ENCODE measurements at regions not wholly inside any gene's neighbourhood (a gene's known extent, or its start where the extent isn't known, plus 50 kb on each side); places are given as distances from the start of the nearest gene placed in this dataset.

- TF ChIP-seq CTCF (IDR thresholded peaks at IDR 0.05) (no peak), POLR2A (IDR thresholded peaks at IDR 0.05) (no peak)
- no peak overlapping the region for H3K27ac ChIP-seq
- 86% methylated on average over 5 of the region's 5 CpGs for whole genome bisulfite sequencing
- no peak overlapping the region for H3K4me3 ChIP-seq
- H3K36me3 ChIP-seq: no peaks in the 10 kb centered on the region
- no peak for DNase-seq (ENCODE audit: low spot score in 2 of 2)
- H3K27me3 ChIP-seq: no peaks in the 10 kb centered on the region
- no peaks in the 10 kb centered on the region for H3K9me3 ChIP-seq
- H3K4me1 ChIP-seq: no peaks in the 10 kb centered on the region
These were observed 66.6 kb upstream of the ELOVL6 start for GRCh38 chr4:110265001-110265400.

DNA sequence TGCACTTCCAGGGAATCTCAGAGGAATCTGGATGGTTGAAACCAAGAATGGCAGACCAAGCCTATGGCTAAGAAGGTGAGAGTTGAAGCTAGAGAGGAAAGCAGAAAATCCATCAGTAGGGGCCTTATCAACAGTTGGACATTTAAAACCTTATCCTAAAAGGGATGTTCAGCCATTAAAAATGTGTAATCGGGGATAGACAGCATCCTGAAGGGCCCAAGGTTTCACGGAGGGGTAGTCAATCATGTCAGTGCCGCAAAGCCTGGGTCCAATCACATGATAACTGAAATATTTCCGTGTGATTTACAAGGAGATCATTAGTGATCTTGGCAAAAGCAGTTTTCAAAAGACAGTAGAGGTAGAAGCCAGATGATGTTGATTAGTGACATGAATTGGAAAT lies 61.9 kb upstream of the ELOVL6 start:
- WGBS: 65% methylated on average over 4 of the region's 4 CpGs
- H3K27me3 ChIP-seq: no peaks in the 10 kb centered on the region
- H3K4me3 ChIP-seq: no peak overlapping the region
- H3K27ac ChIP-seq: no peak overlapping the region
- no peaks in the 10 kb centered on the region for H3K9me3 ChIP-seq
- no peaks in the 10 kb centered on the region for H3K4me1 ChIP-seq
- H3K36me3 ChIP-seq: no peaks in the 10 kb centered on the region
- DNase-seq (ENCODE audit: low spot score in 2 of 2): no peak
- TF ChIP-seq POLR2AphosphoS5 (IDR thresholded peaks at IDR 0.05) (no peak), EP300 (IDR thresholded peaks at IDR 0.05) (no peak), POLR2A (IDR thresholded peaks at IDR 0.05) (no peak), CTCF (IDR thresholded peaks at IDR 0.05) (no peak)

DNA sequence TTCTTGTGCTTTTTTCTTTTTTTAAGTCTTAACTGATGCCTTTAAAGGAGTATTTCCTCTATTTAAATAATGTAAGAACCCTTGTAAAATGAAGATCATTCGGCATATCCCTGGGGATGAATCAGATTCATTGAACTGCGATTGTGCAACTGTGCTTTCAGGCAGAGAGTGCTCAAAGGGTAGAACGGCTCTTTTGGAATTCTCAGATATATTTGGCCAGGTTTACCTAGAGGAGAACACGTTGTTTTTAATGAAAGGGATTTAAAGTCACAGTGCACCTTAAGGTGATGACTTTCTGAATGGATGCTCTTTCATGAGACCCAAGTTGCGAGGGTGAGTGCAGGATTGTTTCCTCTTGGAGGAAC lies 51.6 kb upstream of the ELOVL6 start:
- Histone ChIP-seq H3K27ac (no peak overlapping the region), H3K4me3 (no peak overlapping the region), H3K4me1 (no peaks in the 10 kb centered on the region), H3K9me3 (no peaks in the 10 kb centered on the region), H3K27me3 (no peaks in the 10 kb centered on the region), H3K36me3 (no peaks in the 10 kb centered on the region)
- no peak for DNase-seq (ENCODE audit: low spot score in 2 of 2)
- no peak for TF ChIP-seq EP300 (IDR thresholded peaks at IDR 0.05)
- no peak for TF ChIP-seq CTCF (IDR thresholded peaks at IDR 0.05)
- no peak for TF ChIP-seq POLR2AphosphoS5 (IDR thresholded peaks at IDR 0.05)
- TF ChIP-seq POLR2A (IDR thresholded peaks at IDR 0.05): no peak
- WGBS: 47% methylated on average over 5 of the region's 5 CpGs

- H3K27ac ChIP-seq: no peak overlapping the region
- no peak for DNase-seq (ENCODE audit: low spot score in 2 of 2)
- H3K4me1 ChIP-seq: no peaks in the 10 kb centered on the region
- 72% methylated on average over 5 of the region's 5 CpGs for WGBS
- H3K27me3 ChIP-seq: no peaks in the 10 kb centered on the region
- H3K4me3 ChIP-seq: no peak overlapping the region
- H3K36me3 ChIP-seq: no peaks in the 10 kb centered on the region
- H3K9me3 ChIP-seq: no peaks in the 10 kb centered on the region
- TF ChIP-seq CTCF (IDR thresholded peaks at IDR 0.05) (no peak), POLR2AphosphoS5 (IDR thresholded peaks at IDR 0.05) (no peak), POLR2A (IDR thresholded peaks at IDR 0.05) (no peak), EP300 (IDR thresholded peaks at IDR 0.05) (no peak)
These were observed 50.4 kb upstream of the ELOVL6 start for GRCh38 chr4:110248831-110249253.
